GM12801 (cell line): ENCODE measurements at regions not wholly inside any gene's neighbourhood (a gene's known extent, or its start where the extent isn't known, plus 50 kb on each side); places are given as distances from the start of the nearest gene placed in this dataset.

Experiments used
- TF ChIP-seq, protein P1 (sequence below): IDR thresholded peaks from one replicate; pipeline ENCODE4 v1.5.1; 2011; ENCODE audit warnings: control low read depth; ENCODE audit not compliant: insufficient read length; ENCODE audit errors: extremely low read depth

DNA sequence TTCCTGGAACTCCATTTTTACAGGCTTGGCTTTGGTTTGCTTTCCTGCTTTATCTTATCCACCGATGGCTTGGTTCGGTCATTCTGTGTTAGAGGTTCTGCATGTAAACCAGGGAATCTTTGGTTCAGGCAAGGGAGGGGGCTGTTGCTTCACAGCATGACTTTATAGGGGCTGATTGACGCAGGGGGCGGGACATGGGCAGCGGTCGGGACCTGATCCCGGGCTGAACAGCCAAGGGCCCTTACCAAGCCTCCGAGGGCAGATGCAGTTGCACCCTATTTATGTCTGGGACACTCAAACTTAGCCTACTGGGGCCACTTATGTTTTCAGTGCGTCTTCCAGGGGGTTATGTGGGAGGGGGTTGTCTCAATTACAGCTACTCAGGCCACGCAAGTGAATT is 312.4 kb downstream of the ZNF536 start:
- TF ChIP-seq, protein P1, sequence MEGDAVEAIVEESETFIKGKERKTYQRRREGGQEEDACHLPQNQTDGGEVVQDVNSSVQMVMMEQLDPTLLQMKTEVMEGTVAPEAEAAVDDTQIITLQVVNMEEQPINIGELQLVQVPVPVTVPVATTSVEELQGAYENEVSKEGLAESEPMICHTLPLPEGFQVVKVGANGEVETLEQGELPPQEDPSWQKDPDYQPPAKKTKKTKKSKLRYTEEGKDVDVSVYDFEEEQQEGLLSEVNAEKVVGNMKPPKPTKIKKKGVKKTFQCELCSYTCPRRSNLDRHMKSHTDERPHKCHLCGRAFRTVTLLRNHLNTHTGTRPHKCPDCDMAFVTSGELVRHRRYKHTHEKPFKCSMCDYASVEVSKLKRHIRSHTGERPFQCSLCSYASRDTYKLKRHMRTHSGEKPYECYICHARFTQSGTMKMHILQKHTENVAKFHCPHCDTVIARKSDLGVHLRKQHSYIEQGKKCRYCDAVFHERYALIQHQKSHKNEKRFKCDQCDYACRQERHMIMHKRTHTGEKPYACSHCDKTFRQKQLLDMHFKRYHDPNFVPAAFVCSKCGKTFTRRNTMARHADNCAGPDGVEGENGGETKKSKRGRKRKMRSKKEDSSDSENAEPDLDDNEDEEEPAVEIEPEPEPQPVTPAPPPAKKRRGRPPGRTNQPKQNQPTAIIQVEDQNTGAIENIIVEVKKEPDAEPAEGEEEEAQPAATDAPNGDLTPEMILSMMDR = no peak

DNA sequence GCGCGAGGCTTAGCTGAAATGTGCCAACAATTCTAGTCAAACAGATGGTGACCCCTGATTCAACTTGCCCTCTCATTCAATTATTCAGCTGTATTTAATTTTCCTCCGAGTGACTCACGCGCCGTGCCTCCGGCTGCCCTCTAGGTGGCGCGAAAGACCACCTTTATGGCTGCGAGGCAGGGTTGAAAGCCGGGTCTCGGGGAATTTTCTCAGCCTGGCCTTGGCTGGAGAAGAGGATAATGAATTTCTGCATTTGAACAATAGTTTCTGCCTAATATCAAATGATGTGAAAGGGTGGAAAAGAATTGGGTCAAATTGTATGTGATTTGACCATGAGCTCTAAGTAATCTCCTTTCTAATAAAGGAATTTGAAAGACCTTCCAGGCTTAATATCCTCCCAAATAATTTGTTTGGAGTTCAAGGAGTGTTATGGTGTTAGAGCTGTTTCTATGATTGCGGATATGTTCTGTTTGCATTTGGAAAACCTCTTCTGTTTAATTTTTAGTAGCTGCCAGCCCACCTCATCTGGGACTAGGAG is 310.9 kb downstream of the ZNF536 start:
- TF ChIP-seq, protein P1 = no peak

DNA sequence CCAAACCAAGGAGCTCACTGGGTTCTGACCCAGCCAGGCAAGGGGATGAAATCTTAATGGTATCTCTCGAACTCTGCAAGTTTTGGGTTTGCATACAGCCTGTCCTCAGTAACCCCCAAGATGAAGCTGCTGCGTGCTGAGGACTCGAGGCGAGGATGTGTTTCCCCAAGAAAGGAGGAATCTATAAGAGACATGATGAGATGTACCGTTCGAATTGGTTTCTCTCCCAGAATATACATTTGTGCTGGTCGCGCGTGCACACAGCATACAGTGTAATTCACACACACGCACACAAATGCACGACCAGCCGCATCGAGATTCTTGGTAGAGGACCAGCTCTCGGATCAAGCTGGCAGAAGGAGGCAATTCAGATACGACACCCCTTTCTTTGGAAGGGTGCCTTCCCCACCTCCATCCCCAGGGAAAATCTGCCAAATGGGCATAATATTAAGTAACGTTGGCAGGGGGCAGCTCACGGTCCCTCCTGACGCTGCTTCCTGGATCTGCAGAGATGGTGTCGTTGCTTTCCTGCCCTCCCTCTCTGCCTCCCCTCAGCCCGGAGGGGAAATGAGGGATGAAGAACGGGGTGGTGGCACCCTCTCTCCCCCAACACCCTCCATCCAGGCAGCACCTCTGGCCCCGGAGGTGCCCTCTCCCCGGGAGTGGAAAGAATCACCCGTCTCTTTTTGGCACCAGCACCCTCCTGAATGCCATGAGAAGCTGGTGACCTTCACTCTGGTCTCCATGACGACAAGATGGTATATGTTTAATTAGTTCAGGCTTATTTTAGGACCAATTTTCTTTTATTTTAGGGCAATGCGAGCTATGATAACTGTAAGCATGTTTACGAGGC is 310.2 kb downstream of the ZNF536 start:
- TF ChIP-seq, protein P1 = no peak

DNA sequence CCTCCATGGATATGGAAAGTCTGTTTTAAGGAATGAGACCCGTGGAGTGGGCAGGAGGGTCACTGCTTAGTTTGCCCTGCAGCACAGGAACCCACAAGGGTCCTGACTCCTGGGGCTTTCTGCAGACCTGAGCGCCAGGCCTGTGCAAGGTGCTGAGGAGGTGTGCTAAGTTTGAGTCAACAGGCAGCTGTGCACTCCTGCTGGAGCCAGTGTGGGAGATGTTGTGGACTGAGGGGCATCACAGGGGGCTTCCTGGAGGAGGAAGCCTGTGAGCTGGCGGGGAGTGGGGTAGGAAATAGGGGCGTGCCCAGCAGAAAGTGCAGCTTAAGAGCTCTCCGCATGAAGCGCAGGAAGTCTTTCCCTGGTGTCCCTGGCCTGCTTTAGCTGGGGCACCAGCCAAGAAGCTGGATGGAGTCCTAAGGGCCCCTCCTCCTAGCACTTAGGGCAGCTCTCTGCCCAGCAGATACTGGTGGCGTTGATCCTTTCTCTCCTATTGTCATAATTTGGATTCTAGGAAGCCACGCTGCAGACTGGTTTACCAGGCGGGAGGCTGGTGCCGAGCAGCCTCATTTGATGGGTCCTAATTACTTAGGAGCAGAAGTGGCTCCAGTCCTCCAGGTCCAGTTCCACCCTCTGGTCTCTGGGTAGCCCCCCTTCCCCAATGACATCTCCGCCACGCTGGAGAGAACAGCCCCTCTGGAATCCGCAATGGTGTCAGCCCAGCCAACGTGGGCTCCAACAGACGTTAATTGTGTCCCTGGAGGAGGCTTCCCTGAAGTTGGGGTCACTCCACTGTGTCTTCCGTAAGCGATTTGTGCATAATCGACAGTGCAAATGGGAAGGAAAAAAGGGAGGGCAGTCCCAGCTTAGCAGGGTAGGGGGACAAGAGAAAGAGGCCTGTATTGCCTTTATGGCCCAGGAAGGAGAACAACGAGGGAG is 309.2 kb downstream of the ZNF536 start:
- TF ChIP-seq, protein P1 = no peak

DNA sequence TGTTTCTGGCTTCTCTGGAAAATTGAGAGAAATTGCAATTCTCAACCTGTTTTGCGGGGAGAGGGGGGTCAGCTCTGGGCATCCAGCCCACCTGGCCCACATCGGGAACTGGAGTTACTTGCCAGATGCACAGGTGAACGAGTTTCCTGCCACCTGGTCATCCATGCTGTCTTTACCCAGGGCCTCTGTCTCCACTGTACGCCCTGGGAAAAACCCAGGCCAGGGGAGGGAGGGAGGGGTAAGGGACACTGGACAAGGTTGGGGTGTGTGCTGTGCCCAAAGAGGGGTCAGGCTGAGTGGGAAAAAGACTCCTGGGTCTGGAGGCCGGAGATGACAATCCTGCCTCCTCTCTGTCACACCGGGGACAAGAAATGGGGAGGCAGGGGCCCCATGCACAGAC is 307.6 kb downstream of the ZNF536 start:
- TF ChIP-seq, protein P1 = no peak

DNA sequence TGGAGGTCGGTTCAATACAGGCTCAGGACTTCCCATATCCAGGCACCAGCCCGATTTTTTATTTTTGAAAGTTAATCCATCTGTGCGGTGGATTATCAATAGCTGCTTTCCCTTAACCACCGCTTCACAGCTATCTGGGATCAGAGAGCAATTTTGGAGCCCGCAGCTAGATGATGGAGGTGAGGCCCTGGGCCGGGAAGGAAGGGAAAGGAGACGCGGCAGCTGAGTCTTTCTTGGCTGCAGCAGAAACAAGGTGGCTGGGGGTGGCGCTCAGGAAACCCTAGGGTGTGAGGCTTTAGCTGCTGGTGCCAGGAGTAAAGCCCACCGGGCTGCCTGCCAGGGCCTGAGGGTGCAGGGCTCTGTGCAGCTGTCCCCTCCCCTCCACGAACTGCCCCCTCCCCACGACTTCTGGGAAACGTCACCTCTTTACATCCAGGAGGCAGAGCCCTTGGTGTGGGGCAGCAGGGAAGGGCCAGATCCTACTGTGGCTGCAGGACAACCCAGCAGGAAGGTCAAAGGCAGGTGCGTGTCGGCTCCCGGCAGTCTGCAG is 307.0 kb downstream of the ZNF536 start:
- TF ChIP-seq, protein P1 = no peak

DNA sequence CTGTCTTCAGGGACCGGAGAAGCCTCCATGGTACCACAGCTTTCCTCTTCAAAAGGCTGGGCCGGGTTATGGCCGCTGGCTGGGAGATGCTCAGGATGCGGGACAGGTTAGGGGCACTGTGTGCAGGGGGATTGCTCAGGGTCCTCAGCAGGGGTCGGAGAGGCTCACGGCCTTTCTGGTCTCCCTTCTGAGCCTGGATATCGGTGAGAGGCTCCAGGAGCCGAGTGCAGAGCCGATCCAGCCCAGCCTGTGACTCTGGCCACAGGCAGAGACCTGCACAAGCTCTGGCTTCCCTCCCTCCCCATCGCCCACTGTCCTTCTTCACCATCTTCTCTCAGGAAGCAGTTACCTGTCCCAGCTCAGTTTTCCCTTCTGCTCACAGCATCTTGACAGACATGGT is 306.0 kb downstream of the ZNF536 start:
- TF ChIP-seq, protein P1 = no peak
